ENCODE measurements at regions not wholly inside any gene's neighbourhood (a gene's known extent, or its start where the extent isn't known, plus 50 kb on each side); places are given as distances from the start of the nearest gene placed in this dataset.

DNA sequence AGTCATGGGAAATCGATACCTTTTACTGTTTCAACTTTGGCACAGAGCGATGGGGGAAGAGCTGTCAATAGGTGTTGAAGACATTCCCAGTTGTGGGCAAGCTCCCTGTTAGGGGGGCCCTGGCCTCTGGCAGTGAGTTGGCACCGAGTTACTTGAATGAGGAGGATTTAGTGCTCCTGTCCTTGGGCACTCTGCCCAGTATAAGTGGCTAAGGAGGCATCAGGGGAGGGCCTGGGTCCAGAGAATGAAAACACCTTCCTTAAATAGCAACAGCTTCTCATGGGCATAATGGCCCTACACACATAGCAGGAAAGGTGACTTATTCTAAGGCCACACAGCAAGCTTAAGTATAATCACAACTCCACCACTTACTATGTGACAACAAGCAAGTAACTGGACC is 664.4 kb downstream of the PTPRU start:
- no peaks in the 10 kb centered on the region for H3K27me3 ChIP-seq (ENCODE audit: insufficient read depth, low read depth, low read length)
- H3F3A ChIP-seq (ENCODE audit: insufficient read depth, low read length, poor library complexity, severe bottlenecking), result no peaks in the 10 kb centered on the region
- no peak overlapping the region for H2AFZ ChIP-seq (ENCODE audit: low read depth, low read length)
- H3K79me2 ChIP-seq (replicated peaks; ENCODE audit: insufficient read depth, low read length), result no peaks in the 10 kb centered on the region
- H3K9me2 ChIP-seq (ENCODE audit: insufficient read depth, low read length), result no peaks in the 10 kb centered on the region
- H3K9ac ChIP-seq (ENCODE audit: low read length), result no peak overlapping the region
- no peak overlapping the region for H3K27ac ChIP-seq (ENCODE audit: low read length)
- H3K4me3 ChIP-seq (ENCODE audit: low read length), result no peak overlapping the region
- TF ChIP-seq, protein P1, sequence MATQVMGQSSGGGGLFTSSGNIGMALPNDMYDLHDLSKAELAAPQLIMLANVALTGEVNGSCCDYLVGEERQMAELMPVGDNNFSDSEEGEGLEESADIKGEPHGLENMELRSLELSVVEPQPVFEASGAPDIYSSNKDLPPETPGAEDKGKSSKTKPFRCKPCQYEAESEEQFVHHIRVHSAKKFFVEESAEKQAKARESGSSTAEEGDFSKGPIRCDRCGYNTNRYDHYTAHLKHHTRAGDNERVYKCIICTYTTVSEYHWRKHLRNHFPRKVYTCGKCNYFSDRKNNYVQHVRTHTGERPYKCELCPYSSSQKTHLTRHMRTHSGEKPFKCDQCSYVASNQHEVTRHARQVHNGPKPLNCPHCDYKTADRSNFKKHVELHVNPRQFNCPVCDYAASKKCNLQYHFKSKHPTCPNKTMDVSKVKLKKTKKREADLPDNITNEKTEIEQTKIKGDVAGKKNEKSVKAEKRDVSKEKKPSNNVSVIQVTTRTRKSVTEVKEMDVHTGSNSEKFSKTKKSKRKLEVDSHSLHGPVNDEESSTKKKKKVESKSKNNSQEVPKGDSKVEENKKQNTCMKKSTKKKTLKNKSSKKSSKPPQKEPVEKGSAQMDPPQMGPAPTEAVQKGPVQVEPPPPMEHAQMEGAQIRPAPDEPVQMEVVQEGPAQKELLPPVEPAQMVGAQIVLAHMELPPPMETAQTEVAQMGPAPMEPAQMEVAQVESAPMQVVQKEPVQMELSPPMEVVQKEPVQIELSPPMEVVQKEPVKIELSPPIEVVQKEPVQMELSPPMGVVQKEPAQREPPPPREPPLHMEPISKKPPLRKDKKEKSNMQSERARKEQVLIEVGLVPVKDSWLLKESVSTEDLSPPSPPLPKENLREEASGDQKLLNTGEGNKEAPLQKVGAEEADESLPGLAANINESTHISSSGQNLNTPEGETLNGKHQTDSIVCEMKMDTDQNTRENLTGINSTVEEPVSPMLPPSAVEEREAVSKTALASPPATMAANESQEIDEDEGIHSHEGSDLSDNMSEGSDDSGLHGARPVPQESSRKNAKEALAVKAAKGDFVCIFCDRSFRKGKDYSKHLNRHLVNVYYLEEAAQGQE (IDR thresholded peaks at IDR 0.05; ENCODE audit: borderline replicate concordance), result no peak
- TF ChIP-seq EZH2 (IDR thresholded peaks at IDR 0.05; ENCODE audit: borderline replicate concordance, insufficient read depth, low read length, poor library complexity, severe bottlenecking), result no peak
- no peak for TF ChIP-seq TAF1 (IDR thresholded peaks at IDR 0.05; ENCODE audit: low read depth)
- TF ChIP-seq, protein P2, sequence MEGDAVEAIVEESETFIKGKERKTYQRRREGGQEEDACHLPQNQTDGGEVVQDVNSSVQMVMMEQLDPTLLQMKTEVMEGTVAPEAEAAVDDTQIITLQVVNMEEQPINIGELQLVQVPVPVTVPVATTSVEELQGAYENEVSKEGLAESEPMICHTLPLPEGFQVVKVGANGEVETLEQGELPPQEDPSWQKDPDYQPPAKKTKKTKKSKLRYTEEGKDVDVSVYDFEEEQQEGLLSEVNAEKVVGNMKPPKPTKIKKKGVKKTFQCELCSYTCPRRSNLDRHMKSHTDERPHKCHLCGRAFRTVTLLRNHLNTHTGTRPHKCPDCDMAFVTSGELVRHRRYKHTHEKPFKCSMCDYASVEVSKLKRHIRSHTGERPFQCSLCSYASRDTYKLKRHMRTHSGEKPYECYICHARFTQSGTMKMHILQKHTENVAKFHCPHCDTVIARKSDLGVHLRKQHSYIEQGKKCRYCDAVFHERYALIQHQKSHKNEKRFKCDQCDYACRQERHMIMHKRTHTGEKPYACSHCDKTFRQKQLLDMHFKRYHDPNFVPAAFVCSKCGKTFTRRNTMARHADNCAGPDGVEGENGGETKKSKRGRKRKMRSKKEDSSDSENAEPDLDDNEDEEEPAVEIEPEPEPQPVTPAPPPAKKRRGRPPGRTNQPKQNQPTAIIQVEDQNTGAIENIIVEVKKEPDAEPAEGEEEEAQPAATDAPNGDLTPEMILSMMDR (IDR thresholded peaks at IDR 0.05; ENCODE audit: poor library complexity, severe bottlenecking), result no peak
- TF ChIP-seq POLR2AphosphoS5 (IDR thresholded peaks at IDR 0.05), result no peak
- TF ChIP-seq SMC3 (conservative IDR thresholded peaks at IDR 0.05; ENCODE audit: poor library complexity), result no peak
- no peak for TF ChIP-seq RAD21 (conservative IDR thresholded peaks at IDR 0.05)
- TF ChIP-seq MXI1 (conservative IDR thresholded peaks at IDR 0.05; ENCODE audit: poor library complexity, severe bottlenecking), result no peak
- TF ChIP-seq EP300 (conservative IDR thresholded peaks at IDR 0.05; ENCODE audit: poor library complexity, severe bottlenecking), result no peak
- no peaks in the 10 kb centered on the region for H3K9me3 ChIP-seq (ENCODE audit: low read length)
- H4K20me1 ChIP-seq (ENCODE audit: insufficient read depth), result no peaks in the 10 kb centered on the region
- H3K36me3 ChIP-seq (ENCODE audit: insufficient read depth, low read length), result no peaks in the 10 kb centered on the region
- no peak overlapping the region for H3K4me2 ChIP-seq (ENCODE audit: low read length)

DNA sequence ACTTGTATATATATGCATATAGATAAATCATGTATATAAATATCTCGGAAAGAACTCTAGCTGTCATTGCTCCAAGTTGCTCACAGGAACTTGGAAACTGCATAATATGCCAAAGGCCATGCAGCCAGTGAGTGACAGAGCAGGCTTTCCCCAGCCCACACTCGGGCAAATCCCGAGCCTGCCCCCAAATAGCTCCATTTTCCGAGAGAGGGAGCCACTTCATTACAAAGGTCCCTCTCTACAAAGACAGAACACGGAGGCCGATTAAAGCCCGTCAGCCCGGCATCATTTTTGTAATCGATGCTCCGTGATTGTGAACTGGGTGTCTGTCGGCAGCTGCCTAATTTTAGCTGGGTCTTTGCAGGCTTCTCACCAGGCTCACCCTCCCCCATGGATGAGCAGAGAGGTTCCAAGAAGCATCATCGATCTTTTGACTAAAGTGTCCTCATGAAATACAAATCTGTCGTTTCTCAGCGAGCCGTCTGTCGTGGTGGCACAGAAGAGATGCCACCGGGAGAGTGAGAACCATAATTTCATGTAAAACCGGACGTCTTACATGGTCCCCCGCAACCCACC is 663.9 kb downstream of the PTPRU start:
- H2AFZ ChIP-seq (ENCODE audit: low read depth, low read length), result no peak overlapping the region
- H3K9ac ChIP-seq (ENCODE audit: low read length), result no peak overlapping the region
- H3K4me3 ChIP-seq (ENCODE audit: low read length), result no peak overlapping the region
- no peak overlapping the region for H3K4me2 ChIP-seq (ENCODE audit: low read length)
- no peaks in the 10 kb centered on the region for H3K27me3 ChIP-seq (ENCODE audit: insufficient read depth, low read depth, low read length)
- no peaks in the 10 kb centered on the region for H3K36me3 ChIP-seq (ENCODE audit: insufficient read depth, low read length)
- TF ChIP-seq EZH2 (IDR thresholded peaks at IDR 0.05; ENCODE audit: borderline replicate concordance, insufficient read depth, low read length, poor library complexity, severe bottlenecking) (no peak), POLR2AphosphoS5 (IDR thresholded peaks at IDR 0.05) (no peak), TAF1 (IDR thresholded peaks at IDR 0.05; ENCODE audit: low read depth) (no peak), RAD21 (conservative IDR thresholded peaks at IDR 0.05) (no peak), SMC3 (conservative IDR thresholded peaks at IDR 0.05; ENCODE audit: poor library complexity) (no peak), EP300 (conservative IDR thresholded peaks at IDR 0.05; ENCODE audit: poor library complexity, severe bottlenecking) (no peak), MXI1 (conservative IDR thresholded peaks at IDR 0.05; ENCODE audit: poor library complexity, severe bottlenecking) (no peak)
- TF ChIP-seq, protein P2 (IDR thresholded peaks at IDR 0.05; ENCODE audit: poor library complexity, severe bottlenecking), result no peak
- H4K20me1 ChIP-seq (ENCODE audit: insufficient read depth), result no peaks in the 10 kb centered on the region
- no peaks in the 10 kb centered on the region for H3K9me3 ChIP-seq (ENCODE audit: low read length)
- H3F3A ChIP-seq (ENCODE audit: insufficient read depth, low read length, poor library complexity, severe bottlenecking), result no peaks in the 10 kb centered on the region
- H3K9me2 ChIP-seq (ENCODE audit: insufficient read depth, low read length), result no peaks in the 10 kb centered on the region
- H3K27ac ChIP-seq (ENCODE audit: low read length), result no peak overlapping the region
- H3K79me2 ChIP-seq (replicated peaks; ENCODE audit: insufficient read depth, low read length), result no peaks in the 10 kb centered on the region

All from neural cell (in vitro differentiated cells).